ENCODE measurements at regions not wholly inside any gene's neighbourhood (a gene's known extent, or its start where the extent isn't known, plus 50 kb on each side); places are given as distances from the start of the nearest gene placed in this dataset.
"Not testable (repeated sequence)": the region's sequence is repeated elsewhere in the genome, so short reads cannot be mapped to it uniquely, and the experiment has no call there.

GRCh38 chr1:227474072-227474471, 89.3 kb upstream of the ZNF678 start:
- TF ChIP-seq, protein P1, sequence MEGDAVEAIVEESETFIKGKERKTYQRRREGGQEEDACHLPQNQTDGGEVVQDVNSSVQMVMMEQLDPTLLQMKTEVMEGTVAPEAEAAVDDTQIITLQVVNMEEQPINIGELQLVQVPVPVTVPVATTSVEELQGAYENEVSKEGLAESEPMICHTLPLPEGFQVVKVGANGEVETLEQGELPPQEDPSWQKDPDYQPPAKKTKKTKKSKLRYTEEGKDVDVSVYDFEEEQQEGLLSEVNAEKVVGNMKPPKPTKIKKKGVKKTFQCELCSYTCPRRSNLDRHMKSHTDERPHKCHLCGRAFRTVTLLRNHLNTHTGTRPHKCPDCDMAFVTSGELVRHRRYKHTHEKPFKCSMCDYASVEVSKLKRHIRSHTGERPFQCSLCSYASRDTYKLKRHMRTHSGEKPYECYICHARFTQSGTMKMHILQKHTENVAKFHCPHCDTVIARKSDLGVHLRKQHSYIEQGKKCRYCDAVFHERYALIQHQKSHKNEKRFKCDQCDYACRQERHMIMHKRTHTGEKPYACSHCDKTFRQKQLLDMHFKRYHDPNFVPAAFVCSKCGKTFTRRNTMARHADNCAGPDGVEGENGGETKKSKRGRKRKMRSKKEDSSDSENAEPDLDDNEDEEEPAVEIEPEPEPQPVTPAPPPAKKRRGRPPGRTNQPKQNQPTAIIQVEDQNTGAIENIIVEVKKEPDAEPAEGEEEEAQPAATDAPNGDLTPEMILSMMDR (IDR thresholded peaks at IDR 0.05), result not testable (repeated sequence)
- not testable (repeated sequence) for TF ChIP-seq POLR2AphosphoS5 (IDR thresholded peaks at IDR 0.05; ENCODE audit: low read depth, low read length)
- TF ChIP-seq, protein P2, sequence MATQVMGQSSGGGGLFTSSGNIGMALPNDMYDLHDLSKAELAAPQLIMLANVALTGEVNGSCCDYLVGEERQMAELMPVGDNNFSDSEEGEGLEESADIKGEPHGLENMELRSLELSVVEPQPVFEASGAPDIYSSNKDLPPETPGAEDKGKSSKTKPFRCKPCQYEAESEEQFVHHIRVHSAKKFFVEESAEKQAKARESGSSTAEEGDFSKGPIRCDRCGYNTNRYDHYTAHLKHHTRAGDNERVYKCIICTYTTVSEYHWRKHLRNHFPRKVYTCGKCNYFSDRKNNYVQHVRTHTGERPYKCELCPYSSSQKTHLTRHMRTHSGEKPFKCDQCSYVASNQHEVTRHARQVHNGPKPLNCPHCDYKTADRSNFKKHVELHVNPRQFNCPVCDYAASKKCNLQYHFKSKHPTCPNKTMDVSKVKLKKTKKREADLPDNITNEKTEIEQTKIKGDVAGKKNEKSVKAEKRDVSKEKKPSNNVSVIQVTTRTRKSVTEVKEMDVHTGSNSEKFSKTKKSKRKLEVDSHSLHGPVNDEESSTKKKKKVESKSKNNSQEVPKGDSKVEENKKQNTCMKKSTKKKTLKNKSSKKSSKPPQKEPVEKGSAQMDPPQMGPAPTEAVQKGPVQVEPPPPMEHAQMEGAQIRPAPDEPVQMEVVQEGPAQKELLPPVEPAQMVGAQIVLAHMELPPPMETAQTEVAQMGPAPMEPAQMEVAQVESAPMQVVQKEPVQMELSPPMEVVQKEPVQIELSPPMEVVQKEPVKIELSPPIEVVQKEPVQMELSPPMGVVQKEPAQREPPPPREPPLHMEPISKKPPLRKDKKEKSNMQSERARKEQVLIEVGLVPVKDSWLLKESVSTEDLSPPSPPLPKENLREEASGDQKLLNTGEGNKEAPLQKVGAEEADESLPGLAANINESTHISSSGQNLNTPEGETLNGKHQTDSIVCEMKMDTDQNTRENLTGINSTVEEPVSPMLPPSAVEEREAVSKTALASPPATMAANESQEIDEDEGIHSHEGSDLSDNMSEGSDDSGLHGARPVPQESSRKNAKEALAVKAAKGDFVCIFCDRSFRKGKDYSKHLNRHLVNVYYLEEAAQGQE (IDR thresholded peaks at IDR 0.05; ENCODE audit: insufficient read depth in 1 of 2, low read depth in 2 of 2, low read length in 1 of 2), result not testable (repeated sequence)
